HG02885 (cell line): ENCODE measurements at regions not wholly inside any gene's neighbourhood (a gene's known extent, or its start where the extent isn't known, plus 50 kb on each side); places are given as distances from the start of the nearest gene placed in this dataset.

Source experiments
- ATAC-seq: cut with Tn5 transposase; IDR thresholded peaks from one replicate; pipeline ENCODE4 v1.9.1; 2021; ENCODE audit warnings: mild to moderate bottlenecking; ENCODE audit not compliant: unreplicated experiment, poor library complexity

- no peak for ATAC-seq
Observed at GRCh38 chr2:118622913-118623312, 224.5 kb downstream of the EN1 start.

- no peak for ATAC-seq
Observed at GRCh38 chr2:118622108-118622507, 225.3 kb downstream of the EN1 start.

GRCh38 chr2:118618279-118618678, 229.2 kb downstream of the EN1 start:
- ATAC-seq = no peak

- no peak for ATAC-seq
Observed at GRCh38 chr2:118616432-118616831, 231.0 kb downstream of the EN1 start.

- no peak for ATAC-seq
Observed at GRCh38 chr2:118614841-118615271, 232.6 kb downstream of the EN1 start.

- no peak for ATAC-seq
Observed at GRCh38 chr2:118613737-118614136, 233.7 kb downstream of the EN1 start.

- no peak for ATAC-seq
Observed at GRCh38 chr2:118611691-118612090, 235.8 kb downstream of the EN1 start.

GRCh38 chr2:118609138-118609537, 238.3 kb downstream of the EN1 start:
- ATAC-seq = no peak

- ATAC-seq = no peak
Observed at GRCh38 chr2:118607641-118608040, 239.8 kb downstream of the EN1 start.

GRCh38 chr2:118604811-118605210, 242.6 kb downstream of the EN1 start:
- ATAC-seq = no peak

GRCh38 chr2:118604371-118604770, 243.1 kb downstream of the EN1 start:
- no peak for ATAC-seq

GRCh38 chr2:118599141-118599540, 248.3 kb downstream of the EN1 start:
- no peak for ATAC-seq

GRCh38 chr2:118596620-118597019, 250.8 kb downstream of the EN1 start:
- no peak for ATAC-seq

- ATAC-seq = no peak
Observed at GRCh38 chr2:118593257-118593656, 254.2 kb downstream of the EN1 start.

- no peak for ATAC-seq
Observed at GRCh38 chr2:118591223-118591622, 256.2 kb downstream of the EN1 start.

- ATAC-seq = no peak
Observed at GRCh38 chr2:118589721-118590120, 257.7 kb downstream of the EN1 start.

- ATAC-seq = no peak
Observed at GRCh38 chr2:118588850-118589249, 258.6 kb downstream of the EN1 start.

GRCh38 chr2:118586312-118586711, 261.1 kb downstream of the EN1 start:
- no peak for ATAC-seq

GRCh38 chr2:118584877-118585276, 262.6 kb downstream of the EN1 start:
- ATAC-seq = no peak

GRCh38 chr2:118584062-118584749, 263.2 kb downstream of the EN1 start:
- ATAC-seq = no peak

- no peak for ATAC-seq
Observed at GRCh38 chr2:118582058-118582457, 265.4 kb downstream of the EN1 start.

- ATAC-seq = no peak
Observed at GRCh38 chr2:118580651-118581050, 266.8 kb downstream of the EN1 start.

GRCh38 chr2:118580107-118580506, 267.3 kb downstream of the EN1 start:
- no peak for ATAC-seq
